ENCODE measurements at regions not wholly inside any gene's neighbourhood (a gene's known extent, or its start where the extent isn't known, plus 50 kb on each side); places are given as distances from the start of the nearest gene placed in this dataset.

DNA sequence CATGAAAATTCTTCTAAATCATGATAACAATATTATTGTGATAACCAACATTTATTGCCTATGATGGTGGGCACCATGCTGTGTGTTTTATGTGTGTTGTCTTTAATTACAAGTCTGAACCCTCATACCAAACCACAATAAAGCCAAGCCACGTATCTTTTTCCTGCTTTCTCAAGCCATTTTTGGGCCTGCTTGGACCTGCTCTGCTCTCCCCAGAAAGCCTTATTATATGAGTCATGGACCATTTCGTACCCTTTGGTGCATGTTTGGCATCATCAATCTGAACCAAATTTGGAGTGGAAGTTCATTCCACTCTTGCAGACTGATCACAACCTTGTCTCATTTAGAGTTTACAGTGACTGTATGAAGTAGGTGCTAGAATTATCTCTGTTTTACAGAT lies 87.3 kb upstream of the CD53 start:
- no peaks in the 10 kb centered on the region for H3K36me3 ChIP-seq (ENCODE audit: insufficient read depth, insufficient read length, low read length)
- no peak overlapping the region for H3K4me3 ChIP-seq (ENCODE audit: insufficient read length, low read depth)
- TF ChIP-seq YY1 (IDR thresholded peaks at IDR 0.05; ENCODE audit: insufficient read depth, insufficient read length): no peak
- TF ChIP-seq SUZ12 (IDR thresholded peaks at IDR 0.05; ENCODE audit: extremely low read depth, insufficient read depth, insufficient read length): no peak
- no peak for TF ChIP-seq ZNF274 (IDR thresholded peaks at IDR 0.05; ENCODE audit: low read depth, low read length)
- no peaks in the 10 kb centered on the region for H3K4me1 ChIP-seq (ENCODE audit: insufficient read depth, insufficient read length)
- DNase-seq (ENCODE audit: low read depth, low spot score): no peak
- no peaks in the 10 kb centered on the region for H3K27me3 ChIP-seq (ENCODE audit: insufficient read depth, insufficient read length)
- H3K9me3 ChIP-seq (ENCODE audit: insufficient read depth, low read length): peaks cover 13% of the 10 kb centered on the region
- H3K9ac ChIP-seq (ENCODE audit: insufficient read length, low read depth): no peak overlapping the region

DNA sequence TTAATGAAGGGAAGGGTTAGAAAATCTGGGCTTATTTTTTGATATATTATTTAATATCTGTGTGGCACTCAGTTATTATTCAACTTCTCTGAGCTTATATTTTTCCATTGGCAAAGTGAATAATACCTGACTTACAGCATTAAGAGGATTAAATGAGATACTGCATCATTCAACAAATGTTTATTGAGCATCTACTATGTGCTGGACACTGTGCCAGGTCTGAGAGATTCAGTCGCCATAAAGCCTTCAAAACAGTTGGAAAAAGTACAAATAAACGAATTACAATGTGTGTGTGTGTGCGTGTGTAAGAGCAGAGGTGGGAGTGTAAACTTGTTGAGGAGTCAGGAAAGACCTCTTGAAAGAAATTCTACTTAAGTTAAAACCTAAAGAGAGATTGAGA lies 87.9 kb upstream of the CD53 start:
- TF ChIP-seq YY1 (IDR thresholded peaks at IDR 0.05; ENCODE audit: insufficient read depth, insufficient read length): no peak
- TF ChIP-seq ZNF274 (IDR thresholded peaks at IDR 0.05; ENCODE audit: low read depth, low read length): no peak
- TF ChIP-seq SUZ12 (IDR thresholded peaks at IDR 0.05; ENCODE audit: extremely low read depth, insufficient read depth, insufficient read length): no peak
- DNase-seq (ENCODE audit: low read depth, low spot score): no peak
- no peaks in the 10 kb centered on the region for H3K36me3 ChIP-seq (ENCODE audit: insufficient read depth, insufficient read length, low read length)
- peaks cover 13% of the 10 kb centered on the region for H3K9me3 ChIP-seq (ENCODE audit: insufficient read depth, low read length)
- peaks cover 5% of the 10 kb centered on the region for H3K27me3 ChIP-seq (ENCODE audit: insufficient read depth, insufficient read length)
- no peaks in the 10 kb centered on the region for H3K4me1 ChIP-seq (ENCODE audit: insufficient read depth, insufficient read length)
- H3K4me3 ChIP-seq (ENCODE audit: insufficient read length, low read depth): no peak overlapping the region
- no peak overlapping the region for H3K9ac ChIP-seq (ENCODE audit: insufficient read length, low read depth)

DNA sequence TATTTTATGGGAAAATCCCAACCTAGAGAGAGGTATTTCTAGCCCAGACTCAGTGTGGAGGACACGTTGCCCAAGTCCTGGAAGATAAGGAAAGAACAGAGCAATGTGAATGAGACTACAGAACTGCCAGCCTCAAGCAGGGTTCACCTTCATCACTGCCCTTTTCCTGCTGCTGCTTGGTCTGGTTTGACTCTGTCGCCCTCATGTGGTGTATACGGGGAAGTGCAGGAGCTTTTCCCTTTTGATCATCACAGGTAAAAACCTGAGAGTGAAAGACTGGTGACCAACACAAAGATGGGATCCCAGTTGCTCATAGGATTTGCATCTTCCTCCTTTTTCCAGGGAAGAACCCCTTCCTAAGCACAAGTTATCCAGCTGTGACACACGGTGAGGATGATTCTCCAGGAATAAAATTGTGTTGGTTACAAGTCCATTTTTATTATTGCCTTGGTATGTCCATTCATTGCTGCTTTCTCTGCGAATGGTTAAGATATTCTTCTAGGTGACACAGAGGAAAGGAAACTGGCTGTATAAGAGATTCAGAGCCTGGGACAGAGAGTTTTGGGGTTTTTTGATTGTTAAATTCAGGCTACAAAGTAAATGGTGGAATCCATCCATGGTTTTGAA lies 89.5 kb upstream of the CD53 start:
- H3K9ac ChIP-seq (ENCODE audit: insufficient read length, low read depth): no peak overlapping the region
- peak; percentile 54 for DNase-seq (ENCODE audit: low read depth, low spot score)
- H3K36me3 ChIP-seq (ENCODE audit: insufficient read depth, insufficient read length, low read length): no peaks in the 10 kb centered on the region
- H3K9me3 ChIP-seq (ENCODE audit: insufficient read depth, low read length): peaks cover 7% of the 10 kb centered on the region
- no peaks in the 10 kb centered on the region for H3K4me1 ChIP-seq (ENCODE audit: insufficient read depth, insufficient read length)
- TF ChIP-seq ZNF274 (IDR thresholded peaks at IDR 0.05; ENCODE audit: low read depth, low read length): no peak
- no peak for TF ChIP-seq YY1 (IDR thresholded peaks at IDR 0.05; ENCODE audit: insufficient read depth, insufficient read length)
- TF ChIP-seq SUZ12 (IDR thresholded peaks at IDR 0.05; ENCODE audit: extremely low read depth, insufficient read depth, insufficient read length): no peak
- peaks cover 5% of the 10 kb centered on the region for H3K27me3 ChIP-seq (ENCODE audit: insufficient read depth, insufficient read length)
- no peak overlapping the region for H3K4me3 ChIP-seq (ENCODE audit: insufficient read length, low read depth)

DNA sequence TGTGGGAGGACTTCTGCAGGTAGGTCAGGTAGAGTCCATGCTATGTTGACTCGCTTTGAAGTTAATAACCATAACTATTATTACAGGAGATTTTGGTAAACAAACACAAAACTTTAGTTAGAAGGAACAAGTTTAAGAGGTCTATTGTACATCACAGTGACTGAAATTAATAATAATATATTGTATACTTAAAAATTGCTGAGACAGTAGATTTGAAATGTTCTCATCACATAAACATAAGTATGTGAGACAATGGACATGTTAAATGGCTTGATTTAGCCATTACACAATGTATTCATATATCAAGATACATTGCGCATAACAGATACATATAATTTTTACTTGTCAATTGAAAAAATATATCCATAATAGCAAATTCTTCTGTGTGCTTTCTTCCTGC lies 91.4 kb upstream of the CD53 start:
- H3K36me3 ChIP-seq (ENCODE audit: insufficient read depth, insufficient read length, low read length): no peaks in the 10 kb centered on the region
- DNase-seq (ENCODE audit: low read depth, low spot score): no peak
- no peaks in the 10 kb centered on the region for H3K4me1 ChIP-seq (ENCODE audit: insufficient read depth, insufficient read length)
- TF ChIP-seq SUZ12 (IDR thresholded peaks at IDR 0.05; ENCODE audit: extremely low read depth, insufficient read depth, insufficient read length): no peak
- no peak for TF ChIP-seq YY1 (IDR thresholded peaks at IDR 0.05; ENCODE audit: insufficient read depth, insufficient read length)
- H3K27me3 ChIP-seq (ENCODE audit: insufficient read depth, insufficient read length): peaks cover 5% of the 10 kb centered on the region
- H3K4me3 ChIP-seq (ENCODE audit: insufficient read length, low read depth): no peak overlapping the region
- H3K9ac ChIP-seq (ENCODE audit: insufficient read length, low read depth): no peak overlapping the region
- no peaks in the 10 kb centered on the region for H3K9me3 ChIP-seq (ENCODE audit: insufficient read depth, low read length)

DNA sequence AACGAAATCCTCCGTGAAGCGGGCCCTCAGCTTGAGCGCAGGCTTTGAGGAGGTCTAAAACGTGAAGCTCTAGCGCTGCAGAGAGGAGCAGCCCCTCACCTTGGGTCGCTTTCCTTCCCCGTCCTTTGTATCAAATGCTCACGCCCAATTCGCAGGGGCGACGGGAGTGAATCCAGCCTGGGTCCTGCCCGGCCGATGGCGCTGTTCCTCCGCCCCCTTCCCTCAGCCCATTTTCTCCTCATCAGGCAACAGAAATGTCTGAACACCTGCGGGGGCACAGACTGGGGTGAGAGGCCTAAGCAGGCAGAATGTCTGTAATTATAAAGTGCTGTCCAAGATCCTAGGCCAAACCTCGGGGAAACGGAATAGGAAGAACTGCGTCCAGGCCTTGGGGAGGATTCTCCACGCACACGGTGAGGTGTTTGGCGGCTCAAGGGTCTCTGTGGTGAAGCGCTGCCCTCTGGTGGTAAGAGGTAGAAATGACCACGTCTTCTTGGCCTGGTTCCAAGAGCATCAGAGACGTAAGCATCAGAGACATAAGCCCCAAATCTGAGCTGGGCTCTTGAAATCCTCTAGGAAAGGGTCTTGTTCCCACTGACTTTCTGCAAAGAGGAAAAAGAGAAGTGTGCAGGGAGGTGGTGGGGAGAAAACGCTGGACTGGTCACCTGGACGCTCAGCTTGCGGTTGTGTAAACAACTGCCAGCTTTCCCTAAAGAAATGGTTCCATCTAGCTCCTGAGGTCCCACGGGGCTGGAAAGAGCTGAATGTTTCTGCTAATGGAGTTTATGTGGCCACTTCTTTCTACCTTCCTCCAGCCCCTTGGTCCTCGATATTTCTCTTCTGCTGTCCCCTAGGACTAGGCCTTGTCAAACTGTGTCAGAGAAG lies 92.1 kb upstream of the CD53 start:
- Histone ChIP-seq H3K9ac (ENCODE audit: insufficient read length, low read depth) (no peak overlapping the region), H3K27me3 (ENCODE audit: insufficient read depth, insufficient read length) (peaks cover 5% of the 10 kb centered on the region), H3K36me3 (ENCODE audit: insufficient read depth, insufficient read length, low read length) (no peaks in the 10 kb centered on the region), H3K9me3 (ENCODE audit: insufficient read depth, low read length) (no peaks in the 10 kb centered on the region), H3K4me1 (ENCODE audit: insufficient read depth, insufficient read length) (no peaks in the 10 kb centered on the region), H3K4me3 (ENCODE audit: insufficient read length, low read depth) (no peak overlapping the region)
- TF ChIP-seq SUZ12 (IDR thresholded peaks at IDR 0.05; ENCODE audit: extremely low read depth, insufficient read depth, insufficient read length) (no peak), YY1 (IDR thresholded peaks at IDR 0.05; ENCODE audit: insufficient read depth, insufficient read length) (no peak), ZNF274 (IDR thresholded peaks at IDR 0.05; ENCODE audit: low read depth, low read length) (no peak)
- peak; percentile 78 for DNase-seq (ENCODE audit: low read depth, low spot score)

DNA sequence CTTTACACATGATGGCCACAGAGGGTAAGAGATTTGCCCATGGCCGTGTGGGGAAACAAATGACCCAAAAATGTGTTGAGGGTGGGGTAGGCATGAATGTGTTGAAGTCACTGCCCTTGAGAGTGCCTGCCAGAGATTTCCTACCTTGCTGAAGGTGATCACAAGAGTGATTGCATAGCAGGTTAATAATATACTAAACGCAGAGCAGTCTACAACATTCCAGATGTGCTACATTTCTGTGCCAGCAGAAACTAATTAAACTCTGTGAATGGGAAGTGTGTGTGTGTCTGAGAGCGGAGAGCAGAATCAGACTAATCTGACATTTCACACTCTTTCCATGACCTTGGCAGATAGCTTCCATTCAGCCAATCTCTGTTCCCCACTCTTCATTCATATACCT lies 93.3 kb upstream of the CD53 start:
- H3K4me1 ChIP-seq (ENCODE audit: insufficient read depth, insufficient read length): no peaks in the 10 kb centered on the region
- DNase-seq (ENCODE audit: low read depth, low spot score): no peak
- H3K9ac ChIP-seq (ENCODE audit: insufficient read length, low read depth): no peak overlapping the region
- H3K27me3 ChIP-seq (ENCODE audit: insufficient read depth, insufficient read length): peaks cover 5% of the 10 kb centered on the region
- no peak for TF ChIP-seq SUZ12 (IDR thresholded peaks at IDR 0.05; ENCODE audit: extremely low read depth, insufficient read depth, insufficient read length)
- TF ChIP-seq ZNF274 (IDR thresholded peaks at IDR 0.05; ENCODE audit: low read depth, low read length): no peak
- no peak for TF ChIP-seq YY1 (IDR thresholded peaks at IDR 0.05; ENCODE audit: insufficient read depth, insufficient read length)
- H3K9me3 ChIP-seq (ENCODE audit: insufficient read depth, low read length): no peaks in the 10 kb centered on the region
- no peaks in the 10 kb centered on the region for H3K36me3 ChIP-seq (ENCODE audit: insufficient read depth, insufficient read length, low read length)
- no peak overlapping the region for H3K4me3 ChIP-seq (ENCODE audit: insufficient read length, low read depth)

DNA sequence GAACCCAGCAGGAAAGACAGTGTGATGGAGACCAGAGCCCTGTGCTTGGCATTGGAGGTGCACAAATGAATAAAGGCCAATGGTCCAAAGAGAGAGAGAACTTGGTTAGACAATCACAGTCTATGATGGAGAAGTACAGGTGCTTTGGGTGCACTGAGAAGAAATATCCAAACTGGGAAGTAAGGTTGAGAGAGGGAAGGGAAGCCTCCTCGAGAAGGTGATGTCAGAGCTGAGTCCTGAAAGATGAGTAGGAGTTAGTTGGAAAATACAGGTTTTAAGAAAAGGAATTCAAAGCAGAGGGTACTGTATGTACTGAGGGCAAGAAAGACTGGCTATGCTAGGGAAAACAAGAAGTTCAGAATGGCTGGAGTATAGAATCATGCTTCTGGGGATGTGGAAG lies 94.1 kb upstream of the CD53 start:
- no peaks in the 10 kb centered on the region for H3K9me3 ChIP-seq (ENCODE audit: insufficient read depth, low read length)
- no peak for DNase-seq (ENCODE audit: low read depth, low spot score)
- TF ChIP-seq ZNF274 (IDR thresholded peaks at IDR 0.05; ENCODE audit: low read depth, low read length) (no peak), SUZ12 (IDR thresholded peaks at IDR 0.05; ENCODE audit: extremely low read depth, insufficient read depth, insufficient read length) (no peak), YY1 (IDR thresholded peaks at IDR 0.05; ENCODE audit: insufficient read depth, insufficient read length) (no peak)

More for the DNA sequence above, 94.1 kb upstream of the CD53 start:
- Histone ChIP-seq H3K9ac (ENCODE audit: insufficient read length, low read depth) (no peak overlapping the region), H3K36me3 (ENCODE audit: insufficient read depth, insufficient read length, low read length) (no peaks in the 10 kb centered on the region), H3K27me3 (ENCODE audit: insufficient read depth, insufficient read length) (peaks cover 5% of the 10 kb centered on the region), H3K4me3 (ENCODE audit: insufficient read length, low read depth) (no peak overlapping the region), H3K4me1 (ENCODE audit: insufficient read depth, insufficient read length) (no peaks in the 10 kb centered on the region)

Data from NT2/D1 (cell line).